WTC11 (cell line): ENCODE measurements at regions not wholly inside any gene's neighbourhood (a gene's known extent, or its start where the extent isn't known, plus 50 kb on each side); places are given as distances from the start of the nearest gene placed in this dataset.

Experiments used
- CREB1 ChIP-seq: sonication (generic); formaldehyde crosslinking; IDR thresholded peaks from 2 replicates; pipeline ENCODE4 v1.8.0; 2023; ENCODE audit warnings: mild to moderate bottlenecking, missing genetic modification reagents
- GTF2I ChIP-seq: fragments of 250-450 bp; sonication (Bioruptor Pico); conservative IDR thresholded peaks from 2 replicates; pipeline ENCODE4 v1.4.0; 2021; ENCODE audit warnings: mild to moderate bottlenecking
- TF ChIP-seq, protein P1 (sequence below): fragments of 200-600 bp; IDR thresholded peaks from 2 replicates; pipeline ENCODE4 v1.8.0; 2022; ENCODE audit warnings: antibody characterized with exemption

DNA sequence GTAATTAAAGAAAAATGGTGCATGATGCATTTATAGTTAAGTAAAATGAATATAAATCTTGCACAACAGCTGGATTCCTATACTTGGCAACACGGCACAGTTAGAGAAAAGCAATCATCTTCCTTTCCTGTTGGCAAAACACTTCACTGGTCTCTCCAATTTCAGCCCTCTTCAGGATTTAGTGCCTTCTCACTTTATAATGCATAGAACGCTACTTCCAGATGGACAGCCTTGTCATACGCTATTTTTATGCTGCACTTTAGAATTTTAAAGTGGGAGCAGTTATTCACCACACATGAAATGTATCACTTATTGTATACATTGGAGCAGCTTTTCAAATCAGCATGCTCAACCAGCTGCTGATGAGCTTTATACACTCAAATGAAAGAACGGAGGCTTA, 194.4 kb upstream of the GBE1 start:
- TF ChIP-seq, protein P1, sequence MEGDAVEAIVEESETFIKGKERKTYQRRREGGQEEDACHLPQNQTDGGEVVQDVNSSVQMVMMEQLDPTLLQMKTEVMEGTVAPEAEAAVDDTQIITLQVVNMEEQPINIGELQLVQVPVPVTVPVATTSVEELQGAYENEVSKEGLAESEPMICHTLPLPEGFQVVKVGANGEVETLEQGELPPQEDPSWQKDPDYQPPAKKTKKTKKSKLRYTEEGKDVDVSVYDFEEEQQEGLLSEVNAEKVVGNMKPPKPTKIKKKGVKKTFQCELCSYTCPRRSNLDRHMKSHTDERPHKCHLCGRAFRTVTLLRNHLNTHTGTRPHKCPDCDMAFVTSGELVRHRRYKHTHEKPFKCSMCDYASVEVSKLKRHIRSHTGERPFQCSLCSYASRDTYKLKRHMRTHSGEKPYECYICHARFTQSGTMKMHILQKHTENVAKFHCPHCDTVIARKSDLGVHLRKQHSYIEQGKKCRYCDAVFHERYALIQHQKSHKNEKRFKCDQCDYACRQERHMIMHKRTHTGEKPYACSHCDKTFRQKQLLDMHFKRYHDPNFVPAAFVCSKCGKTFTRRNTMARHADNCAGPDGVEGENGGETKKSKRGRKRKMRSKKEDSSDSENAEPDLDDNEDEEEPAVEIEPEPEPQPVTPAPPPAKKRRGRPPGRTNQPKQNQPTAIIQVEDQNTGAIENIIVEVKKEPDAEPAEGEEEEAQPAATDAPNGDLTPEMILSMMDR, result no peak
- TF ChIP-seq CREB1 (CRISPR knock-in tag), result no peak
- TF ChIP-seq GTF2I, result no peak
